HPDE6-E6E7 (cell line): ENCODE measurements at regions not wholly inside any gene's neighbourhood (a gene's known extent, or its start where the extent isn't known, plus 50 kb on each side); places are given as distances from the start of the nearest gene placed in this dataset.

Source experiments
- DNase-seq: peaks from one replicate; pipeline ENCODE4 v3.0.0; 2011; ENCODE audit warnings: missing footprints; ENCODE audit errors: extremely low spot score

DNA sequence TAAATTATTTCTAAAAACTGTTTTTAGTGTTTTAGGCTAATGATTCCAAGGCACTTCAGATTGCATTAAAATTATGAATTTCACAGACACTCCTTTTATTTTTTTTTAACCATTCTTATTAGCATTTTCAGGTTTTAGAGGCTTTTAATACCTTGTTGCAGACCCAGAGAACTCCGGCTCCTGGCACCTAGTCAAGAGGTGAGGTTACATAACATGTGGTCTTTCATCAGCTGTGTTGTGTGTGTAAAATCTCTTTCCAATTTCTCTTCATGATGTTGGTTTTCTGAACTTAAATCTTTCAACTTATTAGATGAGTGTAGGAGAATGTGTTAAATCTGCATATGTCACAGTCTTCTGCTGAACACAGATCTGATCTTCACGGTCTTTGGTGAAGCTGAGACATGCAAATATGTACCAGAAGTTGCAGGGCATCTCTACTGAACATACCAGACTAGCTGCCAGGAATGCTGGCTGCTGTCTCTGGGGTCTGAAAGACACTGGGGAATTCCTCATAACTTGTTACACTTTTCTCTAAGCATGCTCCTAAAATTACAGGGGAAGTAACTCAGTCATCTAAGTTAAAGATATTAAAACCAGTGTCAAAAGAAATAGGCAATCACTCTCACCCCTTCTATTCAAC lies 1165.3 kb downstream of the EFNB2 start:
- DNase-seq: no peak

DNA sequence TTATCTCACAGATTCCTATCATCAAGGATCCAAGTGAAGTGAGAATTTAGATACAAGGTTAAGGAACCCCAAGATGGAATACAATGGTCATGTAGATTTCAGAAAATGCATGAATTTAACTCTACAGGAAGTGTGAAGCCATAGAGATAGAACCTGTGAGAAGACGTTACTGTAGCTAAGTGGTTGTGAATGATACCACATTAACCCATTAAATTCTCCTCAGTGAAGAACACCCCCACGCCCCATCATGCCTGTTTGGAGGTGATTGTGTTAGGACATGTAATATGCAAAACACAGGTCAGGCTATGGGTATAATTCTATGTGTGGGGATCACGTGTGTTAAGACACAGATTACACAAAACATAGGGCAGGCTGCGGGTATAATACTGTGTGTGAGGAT lies 1166.7 kb downstream of the EFNB2 start:
- no peak for DNase-seq

GRCh38 chr13:105365831-105366230 lies 1169.6 kb downstream of the EFNB2 start:
- no peak for DNase-seq

DNA sequence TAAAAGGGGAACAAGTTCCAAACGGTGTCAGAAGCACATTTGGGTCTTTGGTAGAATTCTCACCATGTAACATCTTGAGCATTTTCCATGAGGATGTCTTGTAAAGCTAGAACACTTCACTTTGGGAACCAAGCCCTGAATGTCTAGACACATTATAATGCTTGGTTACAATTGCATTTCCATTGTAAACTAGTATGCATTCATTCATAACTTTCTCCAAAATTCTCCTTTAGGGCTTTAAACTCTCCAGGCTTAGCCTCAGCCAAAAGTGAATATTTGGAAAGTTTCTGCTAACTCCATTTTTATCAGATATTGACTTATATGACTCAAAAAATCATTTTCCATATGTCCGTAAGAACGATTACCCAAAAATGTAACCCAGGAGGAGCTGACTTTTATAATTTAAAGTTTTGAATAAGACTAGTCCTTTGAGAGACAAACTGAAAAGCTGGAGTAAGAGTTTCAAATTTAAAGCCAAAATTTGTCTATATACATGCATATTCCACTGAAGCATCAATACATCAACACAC lies 1170.4 kb downstream of the EFNB2 start:
- DNase-seq: no peak

DNA sequence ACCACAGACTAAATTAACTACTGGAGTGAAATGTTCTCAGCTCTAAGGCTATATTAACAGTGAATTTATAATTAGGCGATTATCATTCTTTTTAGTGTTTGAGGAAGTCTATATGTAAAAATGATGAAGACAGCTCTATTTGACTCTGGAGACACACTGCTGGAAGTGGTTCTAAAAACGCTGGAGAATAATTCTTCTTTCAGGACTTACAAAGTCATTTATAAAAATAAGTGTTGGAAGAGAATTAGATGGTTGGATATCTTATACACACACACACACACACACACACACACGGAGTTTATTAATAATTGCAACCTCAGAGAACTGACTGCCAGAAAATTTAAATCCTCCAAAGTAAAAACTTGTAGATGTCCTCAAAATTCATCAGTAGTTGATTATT lies 1171.3 kb downstream of the EFNB2 start:
- DNase-seq: no peak

GRCh38 chr13:105363261-105364190 lies 1171.9 kb downstream of the EFNB2 start:
- no peak for DNase-seq

DNA sequence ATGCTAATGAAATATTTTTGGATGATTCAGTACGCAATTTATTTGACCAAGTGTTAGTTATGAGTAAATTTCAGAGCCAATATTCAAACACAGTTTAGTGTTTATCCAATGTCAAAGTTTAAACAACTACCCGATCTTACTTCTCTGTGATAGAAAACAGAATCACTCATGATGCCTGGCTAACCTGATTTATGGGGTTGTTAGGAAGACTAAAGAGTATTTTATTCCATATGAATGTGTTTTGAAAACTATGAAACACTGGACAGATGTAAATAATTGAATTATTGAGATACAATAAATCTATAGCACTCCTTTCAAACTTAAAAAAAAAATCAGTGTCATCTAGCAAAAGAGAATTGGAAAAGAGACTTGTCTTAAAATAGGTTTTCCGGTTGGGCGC lies 1181.8 kb downstream of the EFNB2 start:
- DNase-seq: no peak

DNA sequence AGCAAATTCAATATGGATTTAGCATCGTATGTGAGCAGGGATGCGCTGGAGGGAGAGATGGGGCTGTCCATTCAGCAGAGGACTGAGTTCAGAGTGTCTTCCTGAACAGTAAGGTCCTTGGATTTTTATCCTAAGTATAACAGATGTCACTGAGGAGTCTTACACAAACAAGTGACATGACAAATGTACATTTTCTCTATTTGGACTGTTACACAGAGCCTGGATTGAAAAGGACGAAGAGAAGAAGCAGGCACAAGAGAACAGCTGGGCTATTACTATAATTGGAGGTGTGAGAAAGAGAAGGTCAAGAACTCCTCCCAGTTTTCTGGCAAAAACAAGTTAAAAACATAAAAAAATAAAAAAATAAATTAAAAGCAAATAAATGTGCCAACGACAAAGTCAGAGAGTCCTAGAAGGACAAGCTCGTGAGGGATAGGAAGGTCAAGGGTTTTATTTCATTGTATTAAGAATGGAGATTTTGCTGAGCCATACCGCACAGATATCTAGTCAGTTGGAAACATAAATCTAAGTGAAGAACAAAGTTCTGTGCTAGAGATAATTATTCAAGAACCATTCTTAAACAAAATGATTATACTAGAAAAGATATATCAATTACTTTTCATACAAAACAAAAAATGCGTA lies 1186.3 kb downstream of the EFNB2 start:
- no peak for DNase-seq

GRCh38 chr13:105346141-105346775 lies 1189.2 kb downstream of the EFNB2 start:
- peak; percentile 47 for DNase-seq

GRCh38 chr13:105345730-105346129 lies 1189.7 kb downstream of the EFNB2 start:
- no peak for DNase-seq

DNA sequence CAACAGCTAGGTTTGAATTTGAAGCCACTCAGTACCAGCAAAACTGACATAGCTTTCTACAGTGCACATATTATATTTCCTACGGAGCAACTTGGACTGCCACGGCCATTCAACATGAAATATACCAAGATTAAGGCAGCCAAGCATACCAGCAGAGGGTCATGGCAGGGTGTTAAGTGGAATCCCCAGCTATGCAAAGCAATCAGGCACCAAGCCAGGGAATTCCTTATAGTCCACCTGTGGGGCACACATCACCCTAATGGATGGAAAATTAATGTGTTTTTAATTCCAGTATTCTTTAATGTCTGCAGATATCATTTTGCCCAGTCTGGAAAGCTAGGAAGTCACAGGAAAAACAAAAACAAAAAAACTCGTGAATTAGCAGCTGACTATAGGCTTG lies 1190.3 kb downstream of the EFNB2 start:
- DNase-seq: no peak

GRCh38 chr13:105343134-105343806 lies 1192.2 kb downstream of the EFNB2 start:
- DNase-seq: no peak

GRCh38 chr13:105342281-105342820 lies 1193.1 kb downstream of the EFNB2 start:
- no peak for DNase-seq

GRCh38 chr13:105341758-105342157 lies 1193.7 kb downstream of the EFNB2 start:
- DNase-seq: no peak

GRCh38 chr13:105341256-105341655 lies 1194.2 kb downstream of the EFNB2 start:
- no peak for DNase-seq

DNA sequence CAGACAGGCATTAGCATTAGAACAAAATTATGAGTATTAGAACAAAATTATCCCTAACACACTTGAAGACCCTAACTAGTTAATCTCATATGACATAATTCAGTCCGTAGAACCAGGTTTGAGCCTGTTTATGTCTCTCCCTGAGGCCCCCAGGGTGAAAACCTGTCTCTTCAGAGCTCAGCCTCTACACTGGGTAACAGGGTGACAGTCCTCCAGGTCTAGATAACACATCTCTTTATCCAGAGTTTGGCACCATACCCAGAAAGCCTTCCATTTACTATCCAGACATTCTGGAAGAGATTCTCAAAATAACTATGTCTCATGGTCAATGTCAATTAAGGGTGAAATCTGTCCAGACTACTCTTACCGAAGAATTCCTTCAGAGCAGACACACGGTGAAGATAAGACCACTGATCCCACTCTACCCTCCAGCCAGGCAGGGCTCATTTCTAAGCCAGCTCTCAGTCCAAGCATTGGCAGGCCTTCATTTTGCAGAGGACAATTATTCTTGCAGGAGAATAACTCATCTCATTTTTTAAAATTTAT lies 1195.3 kb downstream of the EFNB2 start:
- no peak for DNase-seq

GRCh38 chr13:105338773-105339172 lies 1196.7 kb downstream of the EFNB2 start:
- DNase-seq: no peak

- DNase-seq: no peak
Observed at GRCh38 chr13:105338006-105338405, 1197.5 kb downstream of the EFNB2 start.

DNA sequence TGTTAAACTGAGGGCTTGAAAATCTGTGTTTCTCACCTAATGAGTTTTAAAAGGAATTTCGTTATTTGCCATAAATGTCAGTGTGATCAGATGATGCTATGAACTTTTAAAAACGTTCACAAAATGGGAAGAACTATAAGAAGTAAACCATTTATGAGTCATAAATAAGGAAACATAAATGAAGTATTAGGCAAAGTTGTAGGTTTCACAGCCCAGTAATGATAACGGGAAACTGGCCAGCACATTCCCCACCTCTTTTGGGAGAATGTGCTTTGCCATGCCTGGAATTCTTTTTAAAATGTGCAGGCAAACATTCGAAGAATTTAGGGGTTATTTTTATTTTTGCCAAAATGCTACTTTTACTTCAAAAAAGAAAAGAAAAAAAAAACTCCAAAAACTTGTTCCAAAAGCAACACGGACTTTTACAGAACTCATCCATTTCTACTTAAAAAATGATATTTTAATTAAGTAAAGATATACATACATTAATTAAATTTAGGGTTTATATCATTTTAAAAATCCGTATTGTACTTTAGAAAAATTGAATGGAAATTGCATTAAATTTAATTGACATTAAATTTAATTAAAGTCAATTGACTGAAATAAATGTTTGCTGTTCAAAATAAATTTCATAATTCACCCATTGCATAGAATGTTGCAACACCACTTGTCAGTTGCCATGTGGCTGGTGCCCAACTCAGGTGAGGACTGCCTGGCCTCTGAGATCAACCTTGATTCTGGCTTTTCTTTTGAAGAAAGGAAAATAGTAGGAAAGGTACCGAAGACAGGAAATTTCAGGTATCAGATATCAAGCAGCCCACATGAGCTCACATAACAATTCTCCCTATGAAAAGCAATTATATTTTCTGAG lies 1198.5 kb downstream of the EFNB2 start:
- no peak for DNase-seq

DNA sequence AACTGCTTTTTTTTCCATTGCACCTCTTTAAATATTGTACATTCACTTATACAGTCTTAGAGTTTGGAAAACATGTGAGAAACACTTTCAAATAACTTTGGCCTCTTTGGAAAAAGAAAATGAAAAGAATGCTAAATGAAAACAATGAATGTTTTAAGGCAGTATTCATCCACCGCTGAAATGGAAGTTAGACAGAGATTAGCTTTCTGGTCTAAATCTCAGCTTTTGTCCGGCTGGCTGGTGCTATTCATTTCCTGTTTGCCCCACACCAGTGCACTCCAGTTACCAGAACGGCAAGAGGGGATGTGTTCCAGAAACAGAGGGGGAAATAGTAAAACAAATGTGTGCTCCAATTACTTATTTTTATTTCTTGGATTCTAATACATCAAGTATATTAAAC lies 1201.3 kb downstream of the EFNB2 start:
- no peak for DNase-seq
